NCI-H1436 treated with DMSO at 0.1 percent for 48 hours (cell line): ENCODE measurements at regions not wholly inside any gene's neighbourhood (a gene's known extent, or its start where the extent isn't known, plus 50 kb on each side); places are given as distances from the start of the nearest gene placed in this dataset.
"Not testable (repeated sequence)": the region's sequence is repeated elsewhere in the genome, so short reads cannot be mapped to it uniquely, and the experiment has no call there.

Experiments
- DNase-seq: peaks from one replicate; lab custom pipeline; 2025; lab: John Stamatoyannopoulos, UW

DNA sequence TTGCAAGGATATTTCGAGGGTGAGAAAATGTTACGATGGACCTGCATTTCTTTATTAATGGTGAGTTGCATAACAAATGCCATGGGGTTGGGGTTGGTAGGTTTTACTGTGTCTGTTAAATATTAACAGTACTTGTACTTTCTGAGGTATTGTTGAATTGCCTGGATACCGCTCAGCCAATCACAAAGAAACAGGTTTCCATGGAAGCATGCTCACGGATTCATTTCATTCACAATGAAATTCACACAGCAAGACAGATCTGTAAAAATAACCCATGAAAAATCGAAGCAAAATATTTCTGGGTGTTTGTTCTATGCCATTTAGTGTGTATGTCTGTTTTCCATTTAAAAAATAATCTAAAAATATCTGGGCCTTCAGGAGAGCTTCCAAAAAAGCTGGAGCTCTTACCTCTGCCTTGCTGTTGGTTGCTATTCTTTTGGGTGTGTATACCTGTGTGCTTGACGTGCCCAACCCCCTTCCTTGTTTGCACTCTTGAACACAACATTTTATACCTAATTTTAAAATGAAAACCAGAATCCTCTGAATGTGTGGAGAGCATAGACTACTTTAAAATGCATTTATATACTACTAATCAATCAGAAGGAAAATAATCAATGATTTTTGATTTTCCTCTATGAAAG, 479.8 kb upstream of the TBL1XR1 start:
- DNase-seq: peak; percentile 71

DNA sequence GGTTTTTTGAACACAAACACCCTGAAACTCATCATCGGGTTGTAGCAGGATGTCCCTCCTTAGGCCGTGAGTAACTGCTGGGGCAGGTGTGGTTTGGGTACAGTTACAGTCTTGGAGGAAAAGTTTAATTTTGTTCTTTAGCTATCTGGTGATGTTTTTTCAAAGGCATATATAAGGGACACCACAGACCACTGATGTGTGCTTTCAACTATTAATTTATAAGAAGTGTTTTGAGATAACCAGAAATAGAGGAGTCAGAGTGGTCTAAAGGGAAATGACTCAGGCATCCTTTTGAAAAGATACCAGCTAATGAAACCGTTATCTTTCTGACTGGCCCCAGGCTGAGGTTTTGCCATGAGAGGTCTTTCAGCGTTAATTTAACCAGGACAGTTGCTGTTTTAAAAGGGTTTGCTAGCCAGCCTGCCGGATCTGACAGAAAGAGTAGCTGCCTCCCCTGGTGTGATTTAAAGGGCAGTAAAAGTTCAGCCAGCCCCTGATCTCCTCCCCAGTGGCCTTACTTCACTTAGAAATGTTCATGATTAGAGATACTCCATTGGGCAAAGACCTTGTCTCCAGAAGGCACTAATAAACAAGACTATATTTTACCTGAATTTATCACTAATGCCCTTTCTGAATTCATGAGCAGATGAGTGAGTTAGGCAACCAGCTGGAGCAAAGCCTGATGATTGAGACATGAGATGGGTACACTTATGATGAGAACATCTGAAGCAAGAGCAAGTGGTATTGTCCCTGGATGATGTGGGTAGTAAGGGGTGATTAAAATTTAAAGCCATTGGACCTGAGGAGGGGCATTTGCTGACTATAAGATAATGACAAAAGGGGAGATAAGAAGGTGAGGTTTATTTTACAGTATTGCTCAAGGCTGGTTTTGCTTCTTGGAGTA, 482.5 kb upstream of the TBL1XR1 start:
- no peak for DNase-seq

DNA sequence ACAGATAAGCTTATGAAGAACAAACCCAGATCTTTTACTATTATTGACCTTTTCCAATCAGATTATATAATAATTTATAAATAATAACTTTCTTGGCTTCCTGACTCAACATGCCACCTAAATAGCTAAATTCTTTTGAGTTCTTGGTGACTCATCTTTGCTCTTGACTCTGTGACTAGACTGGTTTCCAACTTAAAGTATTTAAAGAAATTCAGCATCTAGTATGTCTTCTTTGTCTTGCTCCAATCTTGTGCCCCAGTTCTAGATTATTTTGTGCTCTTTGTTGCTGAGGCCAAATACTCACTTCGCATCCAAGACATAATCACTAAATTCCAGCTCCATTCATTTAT, 483.2 kb upstream of the TBL1XR1 start:
- DNase-seq: no peak

DNA sequence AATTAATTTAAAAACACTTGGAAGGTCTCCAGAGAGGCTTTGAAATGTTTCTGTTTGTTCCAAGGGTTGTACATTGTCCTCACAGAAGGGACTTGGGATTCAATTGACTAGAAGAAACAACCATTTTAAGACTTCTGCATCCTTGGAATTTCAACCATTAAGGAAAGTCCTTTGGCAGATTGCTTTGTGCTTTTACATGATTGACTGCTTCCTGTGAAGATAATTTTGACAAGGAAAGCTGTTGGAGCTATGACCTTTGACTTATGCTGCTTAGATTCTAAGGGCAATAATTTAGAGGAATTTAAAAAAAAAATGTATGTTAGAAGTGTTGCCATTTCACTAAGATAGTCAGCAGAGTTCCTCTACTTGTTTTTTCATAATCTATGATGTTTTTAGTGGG, 483.9 kb upstream of the TBL1XR1 start:
- no peak for DNase-seq

- no peak for DNase-seq
These were observed 484.6 kb upstream of the TBL1XR1 start for GRCh38 chr3:177681852-177682251.

DNA sequence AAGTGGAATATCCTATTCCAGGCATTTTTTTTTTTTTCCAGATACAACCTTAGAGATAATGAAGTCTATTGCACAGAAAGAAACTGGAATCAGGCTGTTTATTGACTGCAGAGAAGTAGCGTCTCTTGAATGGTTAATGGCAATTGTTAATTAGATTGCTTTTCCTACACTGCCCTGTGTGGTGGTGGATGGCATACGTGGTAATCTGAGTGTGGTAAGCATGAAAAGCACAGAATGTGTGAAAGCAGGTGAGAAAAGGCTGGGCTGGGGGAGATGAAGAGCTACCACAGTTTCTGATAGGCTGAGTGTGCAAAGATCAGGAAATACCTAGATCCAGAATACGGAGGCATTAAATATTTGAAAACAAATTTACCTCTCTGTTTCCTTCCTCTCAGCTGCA, 486.3 kb upstream of the TBL1XR1 start:
- DNase-seq: no peak

GRCh38 chr3:177686671-177687070, 489.4 kb upstream of the TBL1XR1 start:
- DNase-seq: no peak

- DNase-seq: no peak
These were observed 490.0 kb upstream of the TBL1XR1 start for GRCh38 chr3:177687291-177687690.

- no peak for DNase-seq
These were observed 490.9 kb upstream of the TBL1XR1 start for GRCh38 chr3:177688152-177688551.

- no peak for DNase-seq
These were observed 491.8 kb upstream of the TBL1XR1 start for GRCh38 chr3:177689077-177689476.

DNA sequence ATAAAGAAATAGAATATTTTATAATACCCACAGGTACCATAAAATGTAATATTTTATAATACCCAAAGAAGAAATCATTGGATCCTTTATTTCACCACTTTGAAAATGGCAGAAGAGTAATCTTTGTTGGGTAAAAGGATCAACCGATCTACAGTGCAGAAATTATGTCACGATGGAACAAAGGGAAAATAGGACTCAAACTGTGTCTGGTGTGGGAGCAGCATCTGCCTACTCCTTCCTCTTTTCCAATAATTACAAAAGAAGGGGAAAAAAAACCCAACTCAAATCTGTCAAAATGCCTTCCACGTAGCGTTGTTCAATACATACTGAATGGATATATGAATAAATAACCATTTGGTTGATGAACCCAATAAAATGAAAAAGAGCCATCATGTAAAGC, 492.6 kb upstream of the TBL1XR1 start:
- no peak for DNase-seq

GRCh38 chr3:177690306-177690705, 493.0 kb upstream of the TBL1XR1 start:
- DNase-seq: no peak

DNA sequence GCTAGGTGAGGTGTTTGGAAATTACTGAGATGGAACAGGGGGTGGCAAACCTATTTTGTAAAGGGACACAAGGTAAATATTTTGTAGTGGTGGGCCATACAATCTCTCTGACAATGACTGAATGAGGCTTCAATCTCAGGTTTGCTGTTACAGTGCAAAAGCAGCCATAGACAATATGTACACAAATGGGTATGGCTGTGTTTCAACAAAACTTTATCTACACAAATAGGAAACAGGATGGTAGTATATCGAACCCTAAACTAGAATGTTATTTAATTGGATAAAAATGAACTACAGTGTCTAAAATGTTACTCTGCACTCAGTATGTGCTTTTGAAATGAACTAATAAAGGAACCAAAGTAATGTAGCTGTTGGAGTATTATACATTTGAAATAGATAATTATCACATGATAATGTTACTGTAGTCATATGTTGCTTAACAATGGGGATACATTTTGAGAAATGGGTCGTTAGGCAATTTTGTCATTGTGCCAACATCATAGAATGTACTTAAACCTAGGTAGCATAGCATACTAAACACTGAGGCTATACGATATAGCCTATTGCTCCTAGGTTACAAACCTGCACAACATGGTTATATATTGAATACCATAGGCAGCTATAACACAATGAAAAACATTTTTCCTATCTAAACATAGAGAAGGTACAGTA, 495.2 kb upstream of the TBL1XR1 start:
- DNase-seq: no peak

- no peak for DNase-seq
These were observed 496.5 kb upstream of the TBL1XR1 start for GRCh38 chr3:177693616-177694264.

GRCh38 chr3:177694316-177694715, 497.0 kb upstream of the TBL1XR1 start:
- no peak for DNase-seq

- no peak for DNase-seq
These were observed 497.7 kb upstream of the TBL1XR1 start for GRCh38 chr3:177694951-177695350.

- no peak for DNase-seq
These were observed 502.8 kb upstream of the TBL1XR1 start for GRCh38 chr3:177700117-177700516.

- DNase-seq: no peak
These were observed 506.5 kb upstream of the TBL1XR1 start for GRCh38 chr3:177703788-177704187.

- DNase-seq: no peak
These were observed 508.9 kb upstream of the TBL1XR1 start for GRCh38 chr3:177705976-177706823.

DNA sequence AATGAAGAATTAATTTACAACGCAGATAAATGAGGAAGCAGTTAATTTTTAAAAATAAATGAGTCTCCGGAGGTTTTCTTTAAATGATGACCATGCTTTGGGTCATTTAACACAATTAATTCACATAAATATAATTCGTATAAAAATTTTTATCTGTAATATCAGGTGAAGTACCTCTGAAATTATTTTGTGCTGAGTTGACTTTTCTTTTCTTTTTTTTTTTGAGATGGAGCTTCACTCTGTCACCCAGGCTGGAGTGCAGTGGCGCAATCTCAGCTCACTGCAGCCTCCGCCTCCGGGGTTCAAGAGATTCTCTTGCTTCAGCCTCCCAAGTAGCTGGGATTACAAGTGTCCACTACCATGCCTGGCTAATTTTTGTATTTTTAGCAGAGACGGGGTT, 512.2 kb upstream of the TBL1XR1 start:
- DNase-seq: not testable (repeated sequence)

GRCh38 chr3:177710506-177710905, 513.2 kb upstream of the TBL1XR1 start:
- no peak for DNase-seq

DNA sequence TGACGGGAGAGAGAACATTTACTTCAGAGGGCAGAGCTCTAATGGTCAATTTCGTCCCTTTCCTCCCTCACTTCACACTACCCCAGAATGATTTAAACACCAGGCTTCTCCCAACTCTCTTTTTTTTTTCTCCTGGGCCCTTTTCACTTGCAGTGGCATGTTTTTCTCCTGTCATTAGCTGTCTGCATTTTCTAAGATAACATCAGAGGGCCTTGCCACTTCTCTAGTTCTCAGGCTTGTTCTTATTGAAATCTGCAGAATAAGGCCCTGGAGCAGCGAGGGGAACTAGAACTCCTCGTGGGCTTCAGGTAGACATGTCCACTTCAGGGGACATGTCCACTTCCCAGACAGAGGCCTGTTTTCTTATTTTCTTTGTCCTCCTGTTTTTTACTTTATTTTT, 514.4 kb upstream of the TBL1XR1 start:
- no peak for DNase-seq
